A204.1 (cell line): ENCODE measurements at regions not wholly inside any gene's neighbourhood (a gene's known extent, or its start where the extent isn't known, plus 50 kb on each side); places are given as distances from the start of the nearest gene placed in this dataset.

Experiments used
- FAIRE-seq: peaks from 2 replicates; lab custom pipeline; 2012; peaks lifted over from hg19 to GRCh38; lab: Jason Lieb, UNC

DNA sequence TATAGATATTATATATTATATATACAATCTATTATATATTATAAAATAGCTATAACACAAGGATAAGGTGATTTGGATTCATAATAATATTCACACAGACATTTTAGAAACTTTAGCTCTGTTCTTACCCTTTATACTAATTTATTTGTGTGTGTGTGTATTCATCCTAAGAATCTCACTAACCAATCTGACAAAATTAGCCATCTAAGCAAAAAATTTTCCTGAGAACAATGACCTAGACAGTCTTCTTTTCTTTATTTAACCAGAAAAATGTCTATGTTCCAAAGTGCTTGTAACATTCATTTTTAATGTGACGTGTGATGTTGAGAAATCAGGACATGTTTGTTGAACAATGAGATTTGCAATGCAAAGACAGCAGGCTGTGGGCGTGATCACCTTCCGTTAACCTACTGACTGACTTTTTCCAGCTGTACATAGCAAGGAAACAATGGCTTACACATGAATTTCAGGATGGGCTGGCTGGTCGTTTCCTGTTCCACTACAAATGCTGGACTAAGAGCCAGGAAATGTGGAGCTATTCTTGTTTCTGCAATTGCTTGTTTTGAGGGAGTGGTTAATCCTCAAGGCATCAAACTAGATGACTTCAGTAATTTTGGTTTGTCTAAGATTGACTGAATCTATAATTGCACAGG is 634.6 kb upstream of the ARGLU1 start:
- no peak for FAIRE-seq

DNA sequence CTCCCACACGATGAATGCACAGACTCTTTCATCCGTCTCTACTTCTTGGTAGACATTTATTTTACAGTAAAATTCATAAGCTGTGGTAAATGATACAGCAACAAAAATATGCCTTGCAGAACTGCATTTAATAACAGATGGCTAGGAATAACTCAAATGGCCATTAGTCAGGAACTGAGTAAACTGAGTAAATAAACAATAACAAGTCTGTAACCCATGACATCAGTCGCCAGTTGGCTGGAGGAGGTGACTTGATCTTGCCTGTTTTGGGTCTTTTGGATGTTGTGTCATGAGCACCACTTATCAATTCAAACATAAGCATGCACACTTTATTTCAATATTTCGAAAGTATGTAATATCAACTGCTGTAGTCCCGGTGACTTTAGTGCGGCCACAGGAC is 632.6 kb upstream of the ARGLU1 start:
- FAIRE-seq, result no peak

DNA sequence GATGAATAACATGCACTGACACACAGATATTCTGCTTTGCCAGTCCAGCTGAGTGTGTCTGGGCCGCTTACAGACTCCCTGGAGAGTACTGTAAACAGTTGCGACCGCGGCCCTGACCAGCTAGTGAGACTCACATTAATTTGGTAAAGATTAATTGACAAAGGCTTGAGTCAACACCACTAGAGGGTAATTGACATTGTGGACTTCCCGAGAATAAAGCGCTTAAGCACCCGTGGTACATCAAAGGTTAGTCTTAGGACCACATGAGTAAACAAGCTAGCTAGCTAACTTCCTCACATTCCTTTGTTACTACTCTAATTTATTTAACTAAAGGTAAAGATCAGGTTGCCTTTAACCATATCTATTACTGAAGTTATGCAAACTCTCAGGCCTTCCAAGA is 624.4 kb upstream of the ARGLU1 start:
- FAIRE-seq, result no peak

DNA sequence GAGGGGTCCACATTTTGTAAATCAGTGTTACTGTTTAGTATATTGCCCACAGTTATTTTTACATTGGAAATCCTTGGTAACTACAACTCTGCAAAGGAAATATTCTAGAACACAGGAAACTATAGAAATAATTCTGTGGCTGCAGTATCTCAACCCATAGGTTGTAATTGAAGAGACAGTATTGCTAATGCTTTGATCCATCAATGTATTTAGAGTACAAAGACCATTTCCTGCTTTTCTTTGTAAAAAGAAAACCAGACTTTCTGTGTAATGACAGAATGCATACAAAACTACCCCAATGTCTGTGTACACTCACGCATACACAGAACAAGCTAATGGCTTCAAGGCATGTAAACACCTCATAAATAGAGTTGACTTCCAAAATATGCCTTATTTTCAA is 622.1 kb upstream of the ARGLU1 start:
- FAIRE-seq, result no peak

DNA sequence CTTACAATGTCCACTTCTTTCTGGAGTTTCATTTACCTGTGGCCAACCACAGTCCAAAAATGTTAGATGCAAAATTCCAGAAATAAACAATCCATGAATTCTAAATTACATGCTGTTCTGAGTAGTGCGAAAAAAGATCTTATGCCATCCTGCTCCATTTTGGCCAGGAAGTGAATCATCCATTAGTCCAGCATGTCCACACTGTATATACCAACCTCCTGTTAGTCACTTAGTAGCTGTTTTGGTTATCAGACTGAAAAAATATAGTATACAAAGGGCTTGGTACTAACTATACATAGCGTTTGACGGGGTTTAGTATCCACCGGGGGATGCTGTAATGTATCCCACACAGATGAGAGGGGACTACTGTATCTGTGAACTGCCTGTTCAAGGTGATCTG is 618.0 kb upstream of the ARGLU1 start:
- FAIRE-seq, result no peak

GRCh38 chr13:107170270-107170931 is 602.5 kb upstream of the ARGLU1 start:
- no peak for FAIRE-seq

- FAIRE-seq, result no peak
Measured at GRCh38 chr13:107157271-107157670, 589.3 kb upstream of the ARGLU1 start.

- no peak for FAIRE-seq
Measured at GRCh38 chr13:107144432-107144831, 576.5 kb upstream of the ARGLU1 start.

- no peak for FAIRE-seq
Measured at GRCh38 chr13:107141767-107142166, 573.8 kb upstream of the ARGLU1 start.

DNA sequence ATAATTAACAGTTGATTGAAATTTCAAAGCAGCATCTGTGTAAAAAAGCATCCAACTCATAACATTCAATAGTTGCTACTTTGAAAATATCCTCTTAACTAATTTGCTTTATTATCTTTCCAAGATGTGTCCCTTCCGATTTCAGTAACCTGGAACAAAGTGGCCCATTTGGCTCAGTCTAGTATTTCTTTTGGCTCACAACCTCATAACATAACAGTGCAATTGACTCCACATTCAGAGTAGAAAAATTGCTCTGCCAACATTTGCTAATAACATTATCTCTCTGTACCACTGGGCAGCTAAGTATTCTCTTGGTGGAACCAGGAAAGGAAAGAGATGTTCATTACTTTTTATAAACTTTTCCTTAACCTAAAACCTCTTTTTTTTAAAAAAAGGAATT is 571.1 kb upstream of the ARGLU1 start:
- no peak for FAIRE-seq

DNA sequence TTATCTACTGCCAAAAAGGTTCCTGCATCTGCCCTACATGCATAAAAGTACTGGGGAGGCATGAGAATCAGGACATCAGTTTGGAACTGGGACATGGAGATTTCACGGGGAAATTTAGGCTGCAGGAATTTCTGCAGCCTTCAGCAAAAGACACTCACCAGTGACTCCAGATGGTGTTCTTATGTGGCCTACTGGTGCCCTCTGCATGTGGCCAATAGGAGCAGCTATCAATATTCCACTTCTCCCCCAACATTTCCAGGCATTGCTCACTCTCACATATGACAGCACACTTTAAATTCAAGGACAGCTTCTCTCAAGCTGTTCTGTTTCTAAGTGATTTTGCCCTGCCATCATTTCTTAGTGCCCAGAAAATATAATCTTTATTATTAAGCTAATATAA is 570.5 kb upstream of the ARGLU1 start:
- FAIRE-seq, result no peak

GRCh38 chr13:107133950-107134349 is 566.0 kb upstream of the ARGLU1 start:
- no peak for FAIRE-seq

- no peak for FAIRE-seq
Measured at GRCh38 chr13:107130566-107130965, 562.6 kb upstream of the ARGLU1 start.

DNA sequence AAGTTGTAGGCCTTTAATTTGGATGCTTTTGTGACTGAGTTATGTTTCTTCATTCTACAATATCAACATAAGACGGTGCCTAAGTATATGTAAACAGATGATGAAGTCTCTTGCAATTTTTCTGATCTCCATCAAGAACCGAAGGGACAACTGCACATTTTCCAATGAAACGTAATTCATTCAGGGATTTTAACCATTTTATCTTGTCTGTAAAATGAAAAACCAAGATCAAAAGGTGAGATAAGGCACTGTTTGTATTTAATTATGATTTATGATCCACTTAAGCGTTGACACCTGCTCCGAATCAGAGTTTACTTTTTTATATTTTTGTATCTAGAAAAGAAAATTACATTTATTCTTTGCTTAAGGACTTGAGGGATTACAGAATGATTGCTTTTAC is 556.8 kb upstream of the ARGLU1 start:
- FAIRE-seq, result no peak

- FAIRE-seq, result peak; percentile 96
Measured at GRCh38 chr13:107124129-107124718, 556.3 kb upstream of the ARGLU1 start.

- no peak for FAIRE-seq
Measured at GRCh38 chr13:107121793-107122192, 553.9 kb upstream of the ARGLU1 start.

DNA sequence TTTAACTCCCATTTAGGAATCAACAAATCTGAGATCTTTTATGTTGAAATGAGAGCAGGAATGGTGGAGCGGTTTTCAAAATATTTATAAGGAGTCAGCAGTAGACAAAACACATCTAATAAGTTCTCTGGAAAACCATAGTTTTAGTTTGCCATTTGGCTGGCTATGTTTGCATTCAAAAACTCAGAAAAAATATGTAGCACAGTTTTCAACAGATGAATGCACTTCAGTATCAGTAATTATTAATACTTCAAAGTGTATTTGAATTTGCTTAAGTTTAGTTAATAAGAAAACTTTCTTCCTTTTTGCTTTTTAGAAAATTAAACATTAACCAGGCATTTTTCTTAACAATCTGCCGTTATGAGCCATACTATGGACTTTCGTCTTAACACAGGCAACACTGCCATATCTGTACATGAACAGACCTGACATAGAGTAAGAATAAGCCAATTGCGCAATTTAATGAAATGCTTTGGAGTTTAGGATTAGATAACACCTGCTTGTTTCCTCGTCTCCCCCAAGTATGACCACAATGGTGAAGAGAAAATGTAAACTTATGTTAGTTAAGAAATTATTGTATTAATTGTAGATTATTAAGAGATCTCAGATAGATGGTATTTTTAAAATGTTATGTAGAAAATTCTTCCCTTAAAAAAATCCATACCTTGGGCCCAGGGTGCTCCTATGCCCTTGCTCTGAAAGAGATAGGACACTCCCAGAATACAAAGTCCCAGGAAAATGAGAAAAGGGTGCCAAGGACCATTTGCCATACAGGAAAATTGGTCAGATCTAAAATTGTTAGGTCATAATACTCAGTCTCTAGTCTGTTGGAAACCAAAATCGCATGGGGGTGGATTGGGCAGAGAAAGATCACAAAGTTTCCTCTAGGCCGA is 552.3 kb upstream of the ARGLU1 start:
- FAIRE-seq, result no peak

DNA sequence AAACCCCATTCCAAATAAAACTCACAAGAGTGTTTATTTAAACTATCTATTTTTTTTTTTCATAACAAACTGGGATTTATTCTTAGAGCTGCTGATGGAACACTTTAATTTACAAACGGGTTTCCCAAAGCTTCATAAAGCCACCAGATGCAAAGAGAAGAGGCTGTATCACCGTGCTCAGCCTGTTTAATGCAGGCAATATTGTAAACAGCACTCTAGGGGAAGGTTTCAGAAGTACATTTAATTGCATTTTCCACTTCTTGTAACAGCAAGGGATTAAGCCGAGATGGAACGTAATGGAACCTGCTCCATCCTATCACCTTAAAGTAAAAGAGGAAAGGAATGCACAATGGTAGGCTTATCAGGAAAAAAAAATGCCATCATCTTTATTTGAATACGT is 550.6 kb upstream of the ARGLU1 start:
- no peak for FAIRE-seq

DNA sequence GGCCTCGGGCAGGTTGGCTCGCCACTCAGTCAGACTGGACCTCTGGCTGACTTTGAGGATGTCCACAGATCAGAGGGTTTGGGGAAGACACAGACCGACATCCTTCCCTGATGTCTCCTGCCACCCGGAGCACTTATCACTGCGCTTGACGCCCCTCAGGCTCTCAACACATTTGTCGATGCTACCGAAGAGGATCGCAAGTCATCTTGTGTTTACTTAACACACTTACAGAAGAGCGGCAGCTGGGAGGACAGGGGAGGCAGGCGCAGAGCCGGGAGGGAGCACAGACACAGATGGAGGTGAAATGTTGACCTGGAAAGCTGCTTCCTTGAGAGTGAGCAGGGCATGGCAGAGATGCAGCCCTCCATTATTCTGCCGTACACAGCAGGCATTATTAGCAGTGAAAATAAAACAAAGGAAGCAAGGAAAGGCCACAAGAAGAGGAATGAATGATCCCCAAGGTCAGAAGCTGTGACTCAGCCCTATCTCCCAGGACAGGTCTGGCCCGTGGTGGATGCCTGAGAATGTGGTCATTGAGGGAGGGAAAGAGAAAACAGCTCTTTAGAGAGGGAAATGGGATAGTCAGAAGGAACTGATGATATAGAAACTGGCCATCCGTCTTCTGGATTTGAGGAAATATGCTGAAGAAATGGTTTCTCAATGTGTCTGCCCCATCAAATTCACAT is 549.5 kb upstream of the ARGLU1 start:
- no peak for FAIRE-seq

GRCh38 chr13:107113387-107113786 is 545.5 kb upstream of the ARGLU1 start:
- no peak for FAIRE-seq

- FAIRE-seq, result no peak
Measured at GRCh38 chr13:107111248-107111647, 543.3 kb upstream of the ARGLU1 start.

GRCh38 chr13:107104631-107105030 is 536.7 kb upstream of the ARGLU1 start:
- FAIRE-seq, result no peak
